ENCODE measurements at regions not wholly inside any gene's neighbourhood (a gene's known extent, or its start where the extent isn't known, plus 50 kb on each side); places are given as distances from the start of the nearest gene placed in this dataset.
"Not testable (repeated sequence)": the region's sequence is repeated elsewhere in the genome, so short reads cannot be mapped to it uniquely, and the experiment has no call there.

- TF ChIP-seq CTCF (IDR thresholded peaks at IDR 0.05 in 2 of 3, conservative IDR thresholded peaks at IDR 0.05 in 1 of 3; ENCODE audit: borderline replicate concordance in 1 of 3, insufficient read depth in 1 of 3, low read depth in 2 of 3, low read length in 2 of 3); CEBPB (IDR thresholded peaks at IDR 0.05; ENCODE audit: low read depth); POLR2A (IDR thresholded peaks at IDR 0.05; ENCODE audit: borderline replicate concordance, extremely low read depth, insufficient read depth, insufficient read length); TCF7L2 (IDR thresholded peaks at IDR 0.05; ENCODE audit: borderline replicate concordance, extremely low read depth, insufficient read depth, insufficient read length); EZH2phosphoT487 (IDR thresholded peaks at IDR 0.05; ENCODE audit: borderline replicate concordance); ZFX (IDR thresholded peaks at IDR 0.05); SIN3A (IDR thresholded peaks at IDR 0.05; ENCODE audit: low read depth); EZH2 (IDR thresholded peaks at IDR 0.05); YY1 (IDR thresholded peaks at IDR 0.05; ENCODE audit: extremely low read depth, insufficient replicate concordance, low read depth, low read length): not testable (repeated sequence)
Measured at GRCh38 chr9:67724885-67725284, 133.8 kb upstream of the ANKRD20A1 start.
